DND-41 (cell line): ENCODE measurements at regions not wholly inside any gene's neighbourhood (a gene's known extent, or its start where the extent isn't known, plus 50 kb on each side); places are given as distances from the start of the nearest gene placed in this dataset.

ENCODE experiments used
- ATAC-seq: fragments of 200-7000 bp; cut with Tn5 transposase; 3 replicates; pipeline ENCODE4 v1.9.1; 2021; ENCODE audit warnings: low read depth; ENCODE audit not compliant: insufficient read depth
- DNase-seq: peaks from one replicate; pipeline ENCODE4 v3.0.0-alpha.2; 2020
- H2AFZ ChIP-seq: 2 replicates; pipeline ENCODE4 v1.6.0; 2012; ENCODE audit warnings: low read depth, low read length
- H3K27ac ChIP-seq: 2 replicates; pipeline ENCODE4 v1.5.1; 2012; ENCODE audit warnings: low read length, inconsistent platforms
- H3K27me3 ChIP-seq: fragments of 200-600 bp; sonication (generic); 2 replicates; pipeline ENCODE4 v1.6.0; 2012; ENCODE audit warnings: low read length, mild to moderate bottlenecking, inconsistent platforms; ENCODE audit not compliant: insufficient read depth, poor library complexity
- H3K36me3 ChIP-seq: 2 replicates; pipeline ENCODE4 v1.5.1; 2012; ENCODE audit warnings: low read length, inconsistent platforms; ENCODE audit not compliant: insufficient read depth
- H3K4me1 ChIP-seq: 2 replicates; pipeline ENCODE4 v1.5.1; 2012; ENCODE audit warnings: mild to moderate bottlenecking, low read length; ENCODE audit not compliant: insufficient read depth
- H3K4me2 ChIP-seq: 2 replicates; pipeline ENCODE4 v1.6.0; 2012; ENCODE audit warnings: mild to moderate bottlenecking, moderate library complexity, low read length, inconsistent platforms; ENCODE audit not compliant: insufficient read depth
- H3K4me3 ChIP-seq, 2 experiments: fragments of 200-600 bp in 1 of 2; shearing (Covaris generic) in 1 of 2; 2 replicates each; pipeline ENCODE4 v1.5.1; 2012 to 2016; ENCODE audit warnings: inconsistent platforms in 2 of 2, low read length in 2 of 2, mild to moderate bottlenecking in 2 of 2, low read depth in 1 of 2, moderate library complexity in 1 of 2
- H3K79me2 ChIP-seq: 2 replicates; pipeline ENCODE4 v1.6.0; 2012; ENCODE audit warnings: low read length, inconsistent platforms; ENCODE audit not compliant: insufficient read depth
- H3K9ac ChIP-seq: 2 replicates; pipeline ENCODE4 v1.6.0; 2012; ENCODE audit warnings: low read depth, mild to moderate bottlenecking, inconsistent platforms, low read length, moderate library complexity
- H3K9me3 ChIP-seq: 2 replicates; pipeline ENCODE4 v1.5.1; 2012; ENCODE audit warnings: low read length, moderate library complexity, mild to moderate bottlenecking, inconsistent platforms; ENCODE audit not compliant: insufficient read depth, severe bottlenecking
- H4K20me1 ChIP-seq: 2 replicates; pipeline ENCODE4 v1.6.0; 2012; ENCODE audit warnings: low read length; ENCODE audit not compliant: insufficient read depth
- CTCF ChIP-seq: IDR thresholded peaks from 2 replicates; pipeline ENCODE4 v1.5.1; 2012; ENCODE audit warnings: borderline replicate concordance, low read length, moderate library complexity, mild to moderate bottlenecking; ENCODE audit not compliant: poor library complexity, severe bottlenecking; ENCODE audit errors: extremely low read depth
- EZH2 ChIP-seq: IDR thresholded peaks from 3 replicates; pipeline ENCODE4 v1.6.1; 2012; ENCODE audit warnings: borderline replicate concordance, low read depth, mild to moderate bottlenecking, moderate library complexity, low read length, inconsistent platforms; ENCODE audit not compliant: severe bottlenecking

DNA sequence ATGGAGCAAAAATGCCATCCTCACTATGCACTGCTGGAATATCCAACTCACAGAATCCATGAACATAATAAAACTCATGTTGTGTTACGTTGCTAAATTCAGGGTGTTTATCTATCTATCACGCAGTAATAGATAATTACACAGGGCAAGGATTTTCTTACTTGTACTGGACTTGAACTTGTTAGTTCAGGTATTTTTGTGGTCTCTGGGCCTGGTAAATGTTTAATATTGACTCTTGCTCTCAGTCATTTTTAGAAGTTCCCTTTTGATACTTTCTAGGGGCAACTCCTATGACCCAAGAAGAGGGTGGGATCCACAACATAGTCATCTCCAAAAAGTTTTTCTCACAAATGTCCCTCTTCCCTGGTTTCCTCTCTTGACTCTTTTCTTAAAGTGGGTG lies 522.4 kb upstream of the IGFBP7 start:
- H3K4me1 ChIP-seq, result no peaks in the 10 kb centered on the region
- H3K27ac ChIP-seq, result no peak overlapping the region
- ATAC-seq (no peak), DNase-seq (no peak)
- TF ChIP-seq EZH2, result no peak
- no peak for TF ChIP-seq CTCF
- no peak overlapping the region for H3K9ac ChIP-seq
- H3K79me2 ChIP-seq, result no peaks in the 10 kb centered on the region
- no peaks in the 10 kb centered on the region for H4K20me1 ChIP-seq
- no peak overlapping the region for H3K4me2 ChIP-seq
- H3K4me3 ChIP-seq, result no peak overlapping the region
- no peaks in the 10 kb centered on the region for H3K36me3 ChIP-seq
- H3K9me3 ChIP-seq, result no peaks in the 10 kb centered on the region
- no peaks in the 10 kb centered on the region for H3K27me3 ChIP-seq
- no peak overlapping the region for H2AFZ ChIP-seq

DNA sequence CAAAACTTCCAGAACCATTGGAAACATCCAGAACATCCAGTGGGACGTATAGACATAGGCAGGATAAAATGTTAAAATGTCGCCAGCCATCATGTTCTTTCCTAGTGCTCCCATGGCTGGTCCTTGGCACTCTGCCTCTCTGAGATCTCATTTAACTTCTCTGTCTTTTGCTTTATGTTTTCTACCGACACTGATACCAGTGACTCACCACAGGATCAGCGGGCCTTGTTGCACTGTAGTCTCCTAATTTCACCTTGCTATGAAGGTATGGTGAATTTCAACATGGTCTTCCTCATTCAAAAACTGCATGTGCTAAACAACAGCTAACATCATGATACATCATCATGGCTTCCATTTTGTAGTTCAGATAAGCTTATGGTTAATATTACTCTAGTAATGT lies 521.0 kb upstream of the IGFBP7 start:
- Histone ChIP-seq H3K36me3 (no peaks in the 10 kb centered on the region), H3K9ac (no peak overlapping the region), H3K4me3 (no peak overlapping the region), H3K9me3 (no peaks in the 10 kb centered on the region), H2AFZ (no peak overlapping the region), H4K20me1 (no peaks in the 10 kb centered on the region), H3K27me3 (no peaks in the 10 kb centered on the region), H3K4me2 (no peak overlapping the region), H3K4me1 (no peaks in the 10 kb centered on the region), H3K27ac (no peak overlapping the region), H3K79me2 (no peaks in the 10 kb centered on the region)
- DNase-seq (no peak), ATAC-seq (no peak)
- no peak for TF ChIP-seq CTCF
- no peak for TF ChIP-seq EZH2

- Histone ChIP-seq H3K27me3 (no peaks in the 10 kb centered on the region), H2AFZ (no peak overlapping the region), H3K36me3 (no peaks in the 10 kb centered on the region), H3K4me2 (no peak overlapping the region), H3K79me2 (no peaks in the 10 kb centered on the region), H3K4me3 (no peak overlapping the region), H3K27ac (no peak overlapping the region), H3K9ac (no peak overlapping the region), H4K20me1 (no peaks in the 10 kb centered on the region), H3K4me1 (no peaks in the 10 kb centered on the region), H3K9me3 (peaks cover 7% of the 10 kb centered on the region)
- DNase-seq (no peak), ATAC-seq (no peak)
- no peak for TF ChIP-seq EZH2
- no peak for TF ChIP-seq CTCF
Measured at GRCh38 chr4:57628004-57628403, 517.8 kb upstream of the IGFBP7 start.
